HCT116 (cell line): ENCODE measurements at regions not wholly inside any gene's neighbourhood (a gene's known extent, or its start where the extent isn't known, plus 50 kb on each side); places are given as distances from the start of the nearest gene placed in this dataset.

Experiments used
- ATAC-seq: fragments of 200-7000 bp; cut with Tn5 transposase; 2 replicates; pipeline ENCODE4 v1.9.1; 2020; ENCODE audit warnings: mild to moderate bottlenecking, moderate library complexity
- BruUV-seq: library from RNA; stranded (reverse); fragments of 400-500 nt; replicated peaks from 2 replicates; lab custom pipeline; 2021; lab: Mats Ljungman, UMichigan
- CTCF ChIA-PET: fragments of 300-600 bp; sonication (Branson Sonifier 250); formaldehyde crosslinking; loops from one replicate; lab custom pipeline; 2021; ENCODE audit warnings: antibody characterized with exemption; lab: Charles Lee
- POLR2A ChIA-PET: fragments of 300-600, 350-600 bp; sonication (Branson Sonifier 250); formaldehyde crosslinking; loops from one replicate; lab custom pipeline; 2021; ENCODE audit warnings: antibody characterized with exemption; lab: Charles Lee
- RAD21 ChIA-PET, 2 experiments: fragments of 300-600 bp; sonication (Branson Sonifier 250); formaldehyde crosslinking; loops; one replicate each; lab custom pipeline; 2023; ENCODE audit warnings: low total read pairs in 2 of 2; ENCODE audit not compliant: uncharacterized antibody in 2 of 2, unreplicated experiment in 2 of 2, low non-redundant PET in 1 of 2; lab: Charles Lee
- DNase-seq: peaks from one replicate; pipeline ENCODE4 v3.0.0-alpha.2; 2010; ENCODE audit warnings: low read depth, low spot score
- H2AFZ ChIP-seq: fragments of 200-600 bp; shearing (Covaris generic), sonication (generic); 2 replicates; pipeline ENCODE4 v1.6.1; 2017; ENCODE audit warnings: low read depth, mixed run types, mixed read lengths, antibody characterized with exemption, low read length; ENCODE audit not compliant: poor library complexity, severe bottlenecking
- H3K27ac ChIP-seq: 2 replicates; pipeline ENCODE4 v1.5.1; 2012; ENCODE audit warnings: low read depth, low read length
- H3K27me3 ChIP-seq: fragments of 200-600 bp; sonication (generic); 2 replicates; pipeline ENCODE4 v1.6.1; 2016; ENCODE audit warnings: mixed run types, low read length, mixed read lengths; ENCODE audit not compliant: insufficient read depth
- H3K36me3 ChIP-seq, 2 experiments: fragments of 200-500 bp in 1 of 2; fragments of 200-600 bp in 1 of 2; sonication (Bioruptor generic) in 1 of 2; sonication (generic) in 1 of 2; 2 replicates each; pipeline versions ENCODE4 v1.5.1 to v1.6.1; 2014 to 2016; ENCODE audit warnings: low read length in 2 of 2, inconsistent platforms in 1 of 2, mixed read lengths in 1 of 2, mixed run types in 1 of 2; ENCODE audit not compliant: insufficient read depth in 2 of 2, control insufficient read depth in 1 of 2
- H3K4me1 ChIP-seq, 2 experiments: fragments of 200-600 bp in 1 of 2; sonication (generic) in 1 of 2; 2 replicates each; pipeline versions ENCODE4 v1.5.1 to v1.6.1; 2012 to 2017; ENCODE audit warnings: low read length in 2 of 2, inconsistent platforms in 1 of 2, mild to moderate bottlenecking in 1 of 2, mixed read lengths in 1 of 2, mixed run types in 1 of 2, moderate library complexity in 1 of 2; ENCODE audit not compliant: insufficient read depth in 2 of 2, control insufficient read depth in 1 of 2
- H3K4me2 ChIP-seq: fragments of 200-600 bp; sonication (generic); 2 replicates; pipeline ENCODE4 v1.6.1; 2017; ENCODE audit warnings: mixed run types, low read length, mixed read lengths
- H3K4me3 ChIP-seq, 2 experiments: fragments of 200-600 bp in 1 of 2; sonication (generic) in 1 of 2; replicated peaks in 1 of 2; 2 replicates each; pipeline ENCODE4 v1.5.1; 2011 to 2016; ENCODE audit warnings: low read length in 2 of 2, control low read depth in 1 of 2, low read depth in 1 of 2, mild to moderate bottlenecking in 1 of 2, mixed read lengths in 1 of 2, mixed run types in 1 of 2
- H3K79me2 ChIP-seq: fragments of 200-600 bp; sonication (generic); 2 replicates; pipeline ENCODE4 v1.6.1; 2017; ENCODE audit warnings: mild to moderate bottlenecking, mixed run types, low read length, moderate library complexity, mixed read lengths; ENCODE audit not compliant: insufficient read depth
- H3K9ac ChIP-seq: fragments of 200-600 bp; sonication (generic); 2 replicates; pipeline ENCODE4 v1.6.1; 2016; ENCODE audit warnings: low read length, mixed read lengths
- H3K9me2 ChIP-seq: fragments of 200-600 bp; sonication (generic), shearing (Covaris generic); 2 replicates; pipeline ENCODE4 v1.6.1; 2017; ENCODE audit warnings: mixed run types, mild to moderate bottlenecking, moderate library complexity; ENCODE audit not compliant: insufficient read depth
- H3K9me3 ChIP-seq, 2 experiments: fragments of 200-500 bp in 1 of 2; fragments of 200-600 bp in 1 of 2; sonication (Bioruptor generic) in 1 of 2; sonication (generic) in 1 of 2; 2 replicates each; pipeline ENCODE4 v1.6.1; 2014 to 2017; ENCODE audit warnings: low read length in 2 of 2, mixed read lengths in 2 of 2, inconsistent platforms in 1 of 2, low read depth in 1 of 2, mild to moderate bottlenecking in 1 of 2, mixed run types in 1 of 2, moderate library complexity in 1 of 2; ENCODE audit not compliant: control insufficient read depth in 1 of 2, insufficient read depth in 1 of 2
- H4K20me1 ChIP-seq: fragments of 200-600 bp; sonication (generic), shearing (Covaris generic); 2 replicates; pipeline ENCODE4 v1.6.1; 2017; ENCODE audit warnings: mixed run types, mild to moderate bottlenecking, moderate library complexity; ENCODE audit not compliant: insufficient read depth
- CEBPB ChIP-seq: IDR thresholded peaks from 2 replicates; pipeline ENCODE4 v1.6.1; 2012; ENCODE audit warnings: low read depth
- FOSL1 ChIP-seq: IDR thresholded peaks from 2 replicates; pipeline ENCODE4 v1.6.1; 2012; ENCODE audit warnings: low read depth
- JUND ChIP-seq: IDR thresholded peaks from 2 replicates; pipeline ENCODE4 v1.6.1; 2012
- SIN3A ChIP-seq: IDR thresholded peaks from 2 replicates; pipeline ENCODE4 v1.6.1; 2012; ENCODE audit warnings: low read depth
- YY1 ChIP-seq: IDR thresholded peaks from 2 replicates; pipeline ENCODE4 v1.6.1; 2011; ENCODE audit warnings: low read length, low read depth, moderate library complexity, mild to moderate bottlenecking; ENCODE audit not compliant: insufficient replicate concordance; ENCODE audit errors: extremely low read depth
- ZFX ChIP-seq: fragments of 450-650 bp; IDR thresholded peaks from 2 replicates; pipeline ENCODE4 v1.6.1; 2017
- ZNF274 ChIP-seq: fragments of 200-500 bp; sonication (Bioruptor generic); IDR thresholded peaks from 2 replicates; pipeline ENCODE4 v1.6.1; 2014; ENCODE audit warnings: mild to moderate bottlenecking, low read depth, low read length, inconsistent platforms
- intact Hi-C: fragments of 100-400 bp; cut with micrococcal nuclease; formaldehyde crosslinking; loops from 2 replicates; pipeline ENCODE4 v1.10.0; 2022
- TF ChIP-seq, protein P1 (sequence below): IDR thresholded peaks from 2 replicates; pipeline ENCODE4 v1.6.1; 2011; ENCODE audit warnings: mild to moderate bottlenecking, low read length, moderate library complexity; ENCODE audit not compliant: insufficient replicate concordance; ENCODE audit errors: extremely low read depth
- TF ChIP-seq, protein P2 (sequence below): IDR thresholded peaks from 2 replicates; pipeline ENCODE4 v1.6.1; 2012

DNA sequence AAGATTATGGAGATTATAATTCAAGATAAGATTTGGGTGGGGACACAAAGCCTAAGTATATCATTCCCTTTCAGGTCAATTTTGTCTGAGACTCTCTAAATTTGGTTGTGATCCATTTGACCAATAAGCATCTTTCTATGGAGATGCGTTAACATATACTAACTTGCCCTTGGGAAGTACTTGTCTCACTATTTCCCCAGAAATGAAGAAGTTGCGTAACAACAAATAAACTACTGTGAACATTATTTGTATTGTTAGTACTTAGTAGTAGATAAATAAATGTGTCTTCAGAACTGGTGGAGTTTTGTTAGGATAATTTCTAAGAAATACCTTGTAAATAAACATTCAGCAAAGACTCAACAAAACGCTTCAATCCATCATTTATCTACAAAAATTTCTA lies 127.3 kb upstream of the LYZL2 start (continued):
- TF ChIP-seq, protein P1, sequence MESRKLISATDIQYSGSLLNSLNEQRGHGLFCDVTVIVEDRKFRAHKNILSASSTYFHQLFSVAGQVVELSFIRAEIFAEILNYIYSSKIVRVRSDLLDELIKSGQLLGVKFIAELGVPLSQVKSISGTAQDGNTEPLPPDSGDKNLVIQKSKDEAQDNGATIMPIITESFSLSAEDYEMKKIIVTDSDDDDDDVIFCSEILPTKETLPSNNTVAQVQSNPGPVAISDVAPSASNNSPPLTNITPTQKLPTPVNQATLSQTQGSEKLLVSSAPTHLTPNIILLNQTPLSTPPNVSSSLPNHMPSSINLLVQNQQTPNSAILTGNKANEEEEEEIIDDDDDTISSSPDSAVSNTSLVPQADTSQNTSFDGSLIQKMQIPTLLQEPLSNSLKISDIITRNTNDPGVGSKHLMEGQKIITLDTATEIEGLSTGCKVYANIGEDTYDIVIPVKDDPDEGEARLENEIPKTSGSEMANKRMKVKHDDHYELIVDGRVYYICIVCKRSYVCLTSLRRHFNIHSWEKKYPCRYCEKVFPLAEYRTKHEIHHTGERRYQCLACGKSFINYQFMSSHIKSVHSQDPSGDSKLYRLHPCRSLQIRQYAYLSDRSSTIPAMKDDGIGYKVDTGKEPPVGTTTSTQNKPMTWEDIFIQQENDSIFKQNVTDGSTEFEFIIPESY, result no peak
- TF ChIP-seq SIN3A, result no peak
- no peak for TF ChIP-seq CEBPB
- no peak for TF ChIP-seq ZNF274

DNA sequence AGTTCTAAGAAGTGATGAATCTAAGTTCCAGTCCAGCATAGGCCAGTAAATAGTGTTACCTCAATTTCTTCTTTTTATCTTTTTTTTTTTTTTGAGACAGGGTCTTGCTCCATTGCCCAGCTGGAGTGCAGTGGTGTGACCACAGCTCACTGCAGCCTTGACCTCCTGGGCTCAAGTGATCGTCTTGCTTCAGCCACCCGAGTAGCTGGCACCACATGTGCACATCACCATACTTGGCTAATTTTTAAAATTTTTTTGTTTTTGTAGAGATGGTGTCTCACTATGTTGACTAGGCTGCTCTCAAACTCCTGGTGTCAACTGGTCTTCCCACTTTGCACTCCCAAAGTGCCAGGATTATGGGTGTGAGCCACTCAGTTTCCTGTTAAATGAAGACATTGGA lies 126.6 kb upstream of the LYZL2 start:
- H3K27me3 ChIP-seq, result no peaks in the 10 kb centered on the region
- H2AFZ ChIP-seq, result no peak overlapping the region
- no peaks in the 10 kb centered on the region for H3K9me3 ChIP-seq
- ChIA-PET RAD21 (no interaction called here), POLR2A (no interaction called here), CTCF (no interaction called here)
- intact Hi-C loops, result loop anchor here (10.0 kb wide), 1 partner anchor 1049 kb away; no protein-coding TSS in a partner anchor
- no peak overlapping the region for H3K4me2 ChIP-seq
- H3K36me3 ChIP-seq, result no peaks in the 10 kb centered on the region
- H4K20me1 ChIP-seq, result no peaks in the 10 kb centered on the region
- no peak overlapping the region for H3K27ac ChIP-seq
- ATAC-seq (no peak), DNase-seq (no peak)
- H3K4me1 ChIP-seq, result no peaks in the 10 kb centered on the region
- H3K9me2 ChIP-seq, result no peaks in the 10 kb centered on the region
- no peak overlapping the region for H3K4me3 ChIP-seq
- TF ChIP-seq YY1, result no peak
- TF ChIP-seq, protein P1, result no peak
- no peak for TF ChIP-seq FOSL1
- TF ChIP-seq ZFX, result no peak
- TF ChIP-seq, protein P2, sequence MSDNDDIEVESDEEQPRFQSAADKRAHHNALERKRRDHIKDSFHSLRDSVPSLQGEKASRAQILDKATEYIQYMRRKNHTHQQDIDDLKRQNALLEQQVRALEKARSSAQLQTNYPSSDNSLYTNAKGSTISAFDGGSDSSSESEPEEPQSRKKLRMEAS, result no peak
- TF ChIP-seq JUND, result no peak
- no peaks in the 10 kb centered on the region for H3K79me2 ChIP-seq
- BruUV-seq, result no TSS peak
- H3K9ac ChIP-seq, result no peak overlapping the region
